Keratinocyte (primary cell): ENCODE measurements at regions not wholly inside any gene's neighbourhood (a gene's known extent, or its start where the extent isn't known, plus 50 kb on each side); places are given as distances from the start of the nearest gene placed in this dataset.

Source experiments
- DNase-seq: peaks from one replicate; pipeline ENCODE4 v3.0.0-alpha.2; 2011; ENCODE audit warnings: low read depth, missing footprints, low spot score
- FAIRE-seq: peaks from 2 replicates; lab custom pipeline; 2011; peaks lifted over from hg19 to GRCh38; lab: Jason Lieb, UNC
- H2AFZ ChIP-seq: 2 replicates; pipeline ENCODE4 v1.6.0; 2012; ENCODE audit warnings: low read length, control low read depth, inconsistent platforms; ENCODE audit not compliant: control insufficient read depth
- H3K27ac ChIP-seq: 2 replicates; pipeline ENCODE4 v1.5.1; 2011; ENCODE audit warnings: low read length; ENCODE audit not compliant: control insufficient read depth, insufficient read depth
- H3K27me3 ChIP-seq: 3 replicates; pipeline ENCODE4 v1.6.0; 2011; ENCODE audit warnings: low read length; ENCODE audit not compliant: control insufficient read depth, insufficient read depth; ENCODE audit errors: extremely low read depth
- H3K36me3 ChIP-seq, 2 experiments: 2 replicates in 1 of 2; 3 replicates in 1 of 2; pipeline ENCODE4 v1.5.1; 2011; ENCODE audit warnings: low read length in 2 of 2, mild to moderate bottlenecking in 1 of 2; ENCODE audit not compliant: control insufficient read depth in 2 of 2, insufficient read depth in 2 of 2; ENCODE audit errors: extremely low read depth in 1 of 2
- H3K4me1 ChIP-seq: 3 replicates; pipeline ENCODE4 v1.5.1; 2011; ENCODE audit warnings: low read length; ENCODE audit not compliant: control insufficient read depth, insufficient read depth; ENCODE audit errors: extremely low read depth
- H3K4me2 ChIP-seq: 3 replicates; pipeline ENCODE4 v1.6.0; 2011; ENCODE audit warnings: low read depth, low read length; ENCODE audit not compliant: control insufficient read depth, insufficient read depth; ENCODE audit errors: extremely low read depth
- H3K4me3 ChIP-seq, 3 experiments: fragments of 200-600 bp in 1 of 3; sonication (generic) in 1 of 3; 2 replicates in 2 of 3; 3 replicates in 1 of 3; pipeline ENCODE4 v1.5.1; 2011 to 2016; ENCODE audit warnings: low read length in 3 of 3, mild to moderate bottlenecking in 3 of 3, control low read depth in 2 of 3, inconsistent platforms in 1 of 3, low read depth in 1 of 3, mixed read lengths in 1 of 3, mixed run types in 1 of 3, moderate library complexity in 1 of 3; ENCODE audit not compliant: control insufficient read depth in 2 of 3, insufficient read depth in 2 of 3; ENCODE audit errors: extremely low read depth in 1 of 3
- H3K79me2 ChIP-seq: 2 replicates; pipeline ENCODE4 v1.6.0; 2012; ENCODE audit warnings: low read length; ENCODE audit not compliant: control insufficient read depth, insufficient read depth
- H3K9ac ChIP-seq: 3 replicates; pipeline ENCODE4 v1.6.0; 2011; ENCODE audit warnings: low read length; ENCODE audit not compliant: control insufficient read depth, insufficient read depth; ENCODE audit errors: extremely low read depth
- H3K9me1 ChIP-seq: 3 replicates; pipeline ENCODE4 v1.6.0; 2011; ENCODE audit warnings: low read length; ENCODE audit not compliant: control insufficient read depth, insufficient read depth; ENCODE audit errors: extremely low read depth
- H3K9me3 ChIP-seq: 2 replicates; pipeline ENCODE4 v1.5.1; 2012; ENCODE audit warnings: low read depth, low read length; ENCODE audit not compliant: control insufficient read depth
- H4K20me1 ChIP-seq: 3 replicates; pipeline ENCODE4 v1.6.0; 2011; ENCODE audit warnings: low read length; ENCODE audit not compliant: control insufficient read depth, insufficient read depth; ENCODE audit errors: extremely low read depth
- EZH2 ChIP-seq: IDR thresholded peaks from one replicate; pipeline ENCODE4 v1.6.1; 2012; ENCODE audit warnings: inconsistent platforms, mild to moderate bottlenecking, low read length, moderate library complexity
- dilution Hi-C: fragments of 300-500 bp; cut with MboI; formaldehyde crosslinking; loops from one replicate; pipeline ENCODE4 v1.7.0; 2020; ENCODE audit warnings: low sequenced_read_pairs; ENCODE audit not compliant: extremely low pct_ligation_motif_present
- TF ChIP-seq, protein P1 (sequence below), 3 experiments: IDR thresholded peaks in 1 of 3; conservative IDR thresholded peaks in 1 of 3; optimal IDR thresholded peaks in 1 of 3; 2 replicates in 2 of 3; 3 replicates in 1 of 3; pipeline versions ENCODE3 to v1.5.1; 2011; ENCODE audit warnings: low read length in 3 of 3, mild to moderate bottlenecking in 3 of 3, moderate library complexity in 2 of 3, control low read depth in 1 of 3, inconsistent platforms in 1 of 3; ENCODE audit not compliant: insufficient read depth in 2 of 3; ENCODE audit errors: extremely low read depth in 1 of 3

DNA sequence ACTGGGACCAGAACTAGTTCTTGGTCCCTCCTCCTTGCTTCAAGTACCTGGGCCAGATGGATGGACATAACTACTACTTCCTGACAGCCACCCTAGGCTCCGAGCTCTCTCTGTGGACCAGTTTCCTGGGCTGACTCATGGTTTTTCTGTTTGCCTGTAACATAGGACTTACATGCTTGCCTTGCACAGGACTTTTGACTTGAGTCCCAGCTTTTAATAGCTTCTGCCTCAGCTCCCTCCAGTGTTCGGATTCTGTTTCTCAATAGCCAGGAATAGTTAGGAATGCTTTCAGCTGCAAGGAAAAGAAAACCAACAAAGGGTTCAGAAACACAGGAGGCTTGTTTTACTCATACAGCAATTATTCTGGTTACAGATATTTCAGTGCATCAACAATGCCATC, 405.9 kb downstream of the ZNF536 start:
- no peak for TF ChIP-seq EZH2
- TF ChIP-seq, protein P1, sequence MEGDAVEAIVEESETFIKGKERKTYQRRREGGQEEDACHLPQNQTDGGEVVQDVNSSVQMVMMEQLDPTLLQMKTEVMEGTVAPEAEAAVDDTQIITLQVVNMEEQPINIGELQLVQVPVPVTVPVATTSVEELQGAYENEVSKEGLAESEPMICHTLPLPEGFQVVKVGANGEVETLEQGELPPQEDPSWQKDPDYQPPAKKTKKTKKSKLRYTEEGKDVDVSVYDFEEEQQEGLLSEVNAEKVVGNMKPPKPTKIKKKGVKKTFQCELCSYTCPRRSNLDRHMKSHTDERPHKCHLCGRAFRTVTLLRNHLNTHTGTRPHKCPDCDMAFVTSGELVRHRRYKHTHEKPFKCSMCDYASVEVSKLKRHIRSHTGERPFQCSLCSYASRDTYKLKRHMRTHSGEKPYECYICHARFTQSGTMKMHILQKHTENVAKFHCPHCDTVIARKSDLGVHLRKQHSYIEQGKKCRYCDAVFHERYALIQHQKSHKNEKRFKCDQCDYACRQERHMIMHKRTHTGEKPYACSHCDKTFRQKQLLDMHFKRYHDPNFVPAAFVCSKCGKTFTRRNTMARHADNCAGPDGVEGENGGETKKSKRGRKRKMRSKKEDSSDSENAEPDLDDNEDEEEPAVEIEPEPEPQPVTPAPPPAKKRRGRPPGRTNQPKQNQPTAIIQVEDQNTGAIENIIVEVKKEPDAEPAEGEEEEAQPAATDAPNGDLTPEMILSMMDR (optimal IDR thresholded peaks at IDR 0.05 in 1 of 3, IDR thresholded peaks at IDR 0.05 in 1 of 3, conservative IDR thresholded peaks at IDR 0.05 in 1 of 3; ENCODE audit: extremely low read depth in 1 of 3, insufficient read depth in 2 of 3, low read length in 3 of 3): no peak
- Histone ChIP-seq H3K9ac (no peak overlapping the region), H4K20me1 (no peaks in the 10 kb centered on the region), H3K27me3 (no peaks in the 10 kb centered on the region), H3K4me1 (no peaks in the 10 kb centered on the region), H3K27ac (no peak overlapping the region), H3K36me3 (no peaks in the 10 kb centered on the region), H2AFZ (no peak overlapping the region), H3K9me3 (no peaks in the 10 kb centered on the region), H3K4me2 (no peak overlapping the region), H3K4me3 (no peak overlapping the region), H3K9me1 (no peaks in the 10 kb centered on the region), H3K79me2 (no peaks in the 10 kb centered on the region)
- no peak for FAIRE-seq
- DNase-seq: no peak
- dilution Hi-C loops: no loop called here

DNA sequence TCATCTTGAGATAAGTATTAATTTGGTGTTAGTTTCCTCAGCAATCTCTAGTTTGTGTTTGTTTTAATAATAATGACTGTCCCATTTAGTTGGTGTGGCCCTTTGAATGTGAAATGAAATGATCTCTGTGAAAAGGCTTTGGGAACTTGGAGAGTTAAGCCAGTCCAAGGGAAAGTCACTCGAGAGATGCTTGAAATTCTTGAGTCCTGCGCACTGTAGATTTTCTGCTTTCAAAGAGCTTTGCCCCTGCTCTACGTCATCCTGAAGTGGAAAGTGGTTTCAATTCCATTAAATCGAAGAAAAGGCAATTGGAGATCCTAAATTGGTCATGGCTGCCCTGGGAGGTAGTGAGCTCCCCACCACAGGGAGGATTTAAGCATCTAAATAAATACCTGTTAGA, 403.8 kb downstream of the ZNF536 start:
- no peaks in the 10 kb centered on the region for H3K36me3 ChIP-seq
- no peaks in the 10 kb centered on the region for H3K79me2 ChIP-seq
- no peak overlapping the region for H3K4me2 ChIP-seq
- H2AFZ ChIP-seq: no peak overlapping the region
- no peaks in the 10 kb centered on the region for H3K9me1 ChIP-seq
- no peaks in the 10 kb centered on the region for H3K27me3 ChIP-seq
- no peaks in the 10 kb centered on the region for H4K20me1 ChIP-seq
- no peak overlapping the region for H3K9ac ChIP-seq
- H3K4me3 ChIP-seq: no peak overlapping the region
- FAIRE-seq: no peak
- dilution Hi-C loops: no loop called here
- no peaks in the 10 kb centered on the region for H3K9me3 ChIP-seq
- no peak overlapping the region for H3K27ac ChIP-seq
- TF ChIP-seq EZH2: no peak
- TF ChIP-seq, protein P1 (optimal IDR thresholded peaks at IDR 0.05 in 1 of 3, IDR thresholded peaks at IDR 0.05 in 1 of 3, conservative IDR thresholded peaks at IDR 0.05 in 1 of 3; ENCODE audit: extremely low read depth in 1 of 3, insufficient read depth in 2 of 3, low read length in 3 of 3): no peak
- no peak for DNase-seq
- no peaks in the 10 kb centered on the region for H3K4me1 ChIP-seq
